Hepatocyte (in vitro differentiated cells): ENCODE measurements at regions not wholly inside any gene's neighbourhood (a gene's known extent, or its start where the extent isn't known, plus 50 kb on each side); places are given as distances from the start of the nearest gene placed in this dataset.

Source experiments
- CTCF ChIP-seq: fragments of 200-600 bp; sonication (generic); IDR thresholded peaks from 2 replicates; pipeline ENCODE4 v1.5.1; 2016; ENCODE audit warnings: antibody characterized with exemption, mild to moderate bottlenecking; ENCODE audit not compliant: poor library complexity
- EZH2 ChIP-seq: fragments of 200-600 bp; sonication (generic); IDR thresholded peaks from 2 replicates; pipeline ENCODE4 v1.6.1; 2016; ENCODE audit warnings: antibody characterized with exemption, mild to moderate bottlenecking, borderline replicate concordance
- EZH2phosphoT487 ChIP-seq: fragments of 200-600 bp; sonication (generic); IDR thresholded peaks from one replicate; pipeline ENCODE4 v1.6.1; 2018; ENCODE audit warnings: antibody characterized with exemption, mild to moderate bottlenecking, low read depth, moderate library complexity; ENCODE audit not compliant: unreplicated experiment, severe bottlenecking

GRCh38 chr2:36125702-36126101 is 229.9 kb upstream of the CRIM1 start:
- no peak for TF ChIP-seq CTCF
- no peak for TF ChIP-seq EZH2
- no peak for TF ChIP-seq EZH2phosphoT487
